ENCODE measurements at regions not wholly inside any gene's neighbourhood (a gene's known extent, or its start where the extent isn't known, plus 50 kb on each side); places are given as distances from the start of the nearest gene placed in this dataset.

- intact Hi-C loops (cut with DNase I, micrococcal nuclease) = no loop called here
- DNase-seq (no peak), ATAC-seq (no peak)
These were observed 264.3 kb downstream of the CDH26 start for GRCh38 chr20:60222497-60222896.

- DNase-seq = no peak
- intact Hi-C loops (cut with DNase I, micrococcal nuclease) = no loop called here
- no peak for ATAC-seq
These were observed 265.0 kb downstream of the CDH26 start for GRCh38 chr20:60223174-60223573.

- no peak for DNase-seq
- ATAC-seq = no peak
- intact Hi-C loops (cut with DNase I, micrococcal nuclease) = no loop called here
These were observed 266.7 kb downstream of the CDH26 start for GRCh38 chr20:60224914-60225313.

DNA sequence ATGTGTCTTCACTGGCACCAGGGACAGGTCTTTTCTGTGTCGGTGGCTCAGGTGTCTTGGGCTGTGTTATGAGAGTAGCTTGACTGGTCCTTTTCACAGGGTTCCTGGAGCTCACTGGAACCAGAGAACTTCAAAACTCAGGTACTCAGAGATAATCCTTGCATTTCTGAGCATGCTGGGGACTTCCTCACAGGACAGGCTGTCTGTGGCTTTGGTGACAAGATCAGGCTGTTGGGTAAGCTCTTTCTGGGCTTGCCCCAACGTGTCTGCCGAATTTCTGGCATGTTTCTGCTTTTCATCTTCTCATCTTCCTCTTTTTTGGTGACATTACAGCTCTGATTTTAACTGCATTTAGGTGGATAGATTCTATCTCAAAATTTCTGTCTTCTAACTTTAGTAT lies 270.0 kb downstream of the CDH26 start:
- intact Hi-C loops (cut with DNase I, micrococcal nuclease) = no loop called here
- no peak for DNase-seq
- no peak for ATAC-seq

DNA sequence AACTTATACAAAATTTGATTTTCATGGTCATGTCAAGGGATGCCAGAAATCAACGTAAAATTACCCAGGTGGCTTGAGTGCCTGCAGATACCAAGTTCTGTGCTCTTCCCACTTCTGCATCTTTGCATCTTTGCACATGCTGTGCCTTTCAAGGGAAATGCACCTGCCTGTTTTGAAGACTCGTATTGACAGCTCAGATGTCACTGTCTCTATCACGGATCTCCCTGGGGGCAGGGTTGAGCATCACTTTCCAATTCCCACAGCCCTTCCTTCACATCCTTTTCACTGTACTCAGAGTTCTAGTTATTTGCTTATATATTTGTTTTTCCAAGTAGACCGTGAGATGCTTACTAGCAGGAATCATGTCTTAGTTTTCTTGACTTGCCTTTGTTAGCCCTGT lies 274.2 kb downstream of the CDH26 start:
- intact Hi-C loops (cut with DNase I, micrococcal nuclease) = no loop called here
- ATAC-seq = no peak
- no peak for DNase-seq

- DNase-seq = no peak
- intact Hi-C loops (cut with DNase I, micrococcal nuclease) = no loop called here
These were observed 274.9 kb downstream of the CDH26 start for GRCh38 chr20:60233018-60233630.

DNA sequence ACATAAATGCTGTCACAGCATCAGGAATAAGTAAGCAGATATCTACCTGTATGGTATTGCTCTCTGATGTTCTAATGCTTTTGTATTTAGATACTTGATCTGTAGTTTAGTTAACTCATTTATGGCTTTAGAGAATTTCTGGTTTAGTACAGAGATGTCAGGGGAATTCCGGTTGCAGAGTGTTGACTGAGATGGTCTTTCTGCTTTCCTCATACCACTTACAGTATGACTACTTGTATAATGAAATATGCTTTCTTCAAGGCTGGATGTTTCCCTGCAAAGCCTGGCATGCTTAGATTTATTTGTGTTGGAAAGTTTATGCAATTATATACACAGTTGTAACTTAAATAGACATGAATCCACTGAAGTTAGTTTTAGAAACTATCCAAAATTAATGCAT lies 278.4 kb downstream of the CDH26 start:
- ATAC-seq (no peak), DNase-seq (no peak)
- intact Hi-C loops (cut with DNase I, micrococcal nuclease) = no loop called here

More at GRCh38 chr20:60233018-60233630, 274.9 kb downstream of the CDH26 start:
- no peak for ATAC-seq

DNA sequence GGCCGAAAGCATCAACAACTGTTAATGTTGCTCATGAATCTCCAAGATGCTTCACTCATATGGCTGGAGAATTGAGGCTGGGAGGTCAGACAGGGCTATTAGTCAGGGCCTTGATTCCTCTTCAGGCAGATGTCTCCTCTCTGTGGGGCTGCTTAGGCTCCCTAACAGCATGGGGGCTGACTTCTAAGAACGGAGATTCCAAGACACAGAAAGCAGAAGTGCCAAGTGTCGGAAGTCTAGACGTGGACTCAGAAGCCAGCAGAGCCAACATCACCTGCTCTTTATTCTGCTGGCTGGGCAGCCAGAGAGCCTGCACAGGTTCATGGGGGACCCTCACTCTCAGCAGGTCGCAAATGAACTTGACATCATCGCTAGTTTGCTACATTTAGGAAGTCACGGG lies 279.8 kb downstream of the CDH26 start:
- intact Hi-C loops (cut with DNase I, micrococcal nuclease) = no loop called here
- DNase-seq = no peak
- ATAC-seq = no peak

DNA sequence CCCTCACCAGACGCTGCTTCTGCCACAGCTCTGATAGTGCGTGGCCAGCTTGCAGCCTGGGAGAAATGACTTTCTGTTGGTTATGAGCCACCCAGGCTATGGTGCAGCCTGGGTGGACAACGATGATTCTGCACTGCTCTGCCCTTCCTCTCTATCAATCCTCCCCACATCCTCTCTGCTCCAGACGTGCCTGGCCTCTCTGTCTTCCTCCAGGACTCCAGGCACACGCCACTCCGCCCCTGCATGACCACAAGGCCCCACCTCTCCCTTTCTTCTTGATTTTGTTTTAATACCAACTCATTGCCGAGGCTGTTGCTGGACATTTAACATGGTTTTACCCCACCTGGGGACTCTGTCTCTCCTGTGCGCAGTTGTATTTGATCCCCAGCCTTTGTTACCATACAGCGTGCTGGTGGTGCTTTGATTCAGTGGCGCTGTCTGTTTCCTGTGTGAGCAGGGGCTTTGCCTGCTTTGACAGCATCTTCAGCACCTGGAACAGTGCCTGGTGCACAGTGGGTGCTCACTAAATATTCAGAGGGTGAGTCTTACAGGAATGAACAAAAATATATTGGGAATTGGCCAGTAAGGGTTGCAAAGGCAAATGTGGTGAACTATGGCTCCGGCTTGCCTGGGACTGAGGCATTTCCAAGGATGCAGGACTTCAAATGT lies 280.9 kb downstream of the CDH26 start:
- ATAC-seq (no peak), DNase-seq (no peak)
- intact Hi-C loops (cut with DNase I, micrococcal nuclease) = no loop called here

DNA sequence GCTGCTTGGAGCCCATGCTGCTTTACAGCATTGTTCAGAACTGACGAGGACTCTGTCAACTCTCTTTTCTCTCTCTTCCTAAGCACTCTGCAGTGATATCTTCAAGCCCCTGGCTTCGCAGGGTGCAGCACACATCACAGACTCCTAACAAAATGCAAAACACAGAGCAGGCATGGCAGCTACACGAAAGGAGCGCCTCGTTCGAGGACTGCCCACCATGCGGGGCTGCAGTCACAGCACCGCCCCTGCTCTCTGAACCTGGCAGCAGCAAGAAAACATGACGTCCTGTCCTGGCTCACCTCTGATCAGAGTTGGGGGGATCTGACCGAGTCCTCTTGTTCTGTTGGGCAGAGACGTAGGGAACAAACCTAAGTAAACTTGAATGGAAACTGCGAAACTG lies 281.7 kb downstream of the CDH26 start:
- intact Hi-C loops (cut with DNase I, micrococcal nuclease) = no loop called here
- DNase-seq = no peak
- no peak for ATAC-seq

DNA sequence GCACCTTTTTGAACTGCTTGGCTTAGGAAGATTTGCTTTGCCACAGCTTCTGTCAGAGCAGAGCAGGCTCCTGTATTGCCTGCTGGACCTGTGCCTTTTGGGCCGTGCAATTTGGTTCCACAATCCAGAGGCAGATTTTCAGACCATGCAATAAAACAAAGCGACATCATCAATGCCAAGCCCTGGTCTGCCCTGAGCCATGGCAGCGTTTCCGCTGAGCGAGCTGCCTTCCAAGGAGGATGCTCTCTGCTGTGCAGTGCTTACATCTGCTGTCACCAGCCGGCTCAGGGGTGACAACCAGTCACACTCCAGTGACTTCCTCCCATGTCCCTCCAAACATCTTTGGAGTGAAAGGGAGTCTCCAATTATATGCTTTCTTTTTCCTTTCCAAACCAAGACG lies 282.2 kb downstream of the CDH26 start:
- DNase-seq (no peak), ATAC-seq (no peak)
- intact Hi-C loops (cut with DNase I, micrococcal nuclease) = no loop called here

- no peak for DNase-seq
- no peak for ATAC-seq
- intact Hi-C loops (cut with DNase I, micrococcal nuclease) = no loop called here
These were observed 282.8 kb downstream of the CDH26 start for GRCh38 chr20:60240986-60241385.

DNA sequence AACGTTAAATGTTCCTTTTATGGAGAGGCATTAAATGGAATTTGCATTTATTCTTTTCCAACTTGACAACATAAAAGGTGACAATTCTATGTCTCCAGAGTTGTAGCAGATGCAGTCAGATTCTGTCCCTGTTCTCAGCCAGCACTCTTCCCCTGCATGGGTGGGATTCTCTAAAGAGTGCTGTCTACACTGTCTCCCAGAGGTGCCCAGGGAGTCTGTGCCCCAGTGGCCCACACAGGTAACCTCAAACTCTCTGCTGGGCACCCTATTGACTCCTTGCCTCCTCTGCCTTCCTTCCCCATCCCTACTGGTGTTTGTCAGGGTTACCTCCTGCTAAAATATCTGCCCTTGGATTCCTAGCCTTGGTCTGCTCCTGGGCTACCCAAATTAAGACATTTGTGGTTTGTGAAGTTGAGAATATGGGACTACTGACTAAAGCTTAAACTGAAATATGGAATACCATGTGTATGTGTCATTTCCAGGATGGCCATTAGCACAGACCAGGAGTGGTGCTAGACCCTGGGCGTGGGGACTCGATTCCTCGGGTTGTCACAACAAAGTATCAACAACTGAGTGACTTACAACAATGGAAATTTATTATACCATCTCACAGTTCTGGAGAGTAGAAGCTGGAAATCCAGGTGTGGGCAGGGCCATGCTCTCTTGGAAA lies 284.7 kb downstream of the CDH26 start:
- no peak for ATAC-seq
- no peak for DNase-seq
- intact Hi-C loops (cut with DNase I, micrococcal nuclease) = no loop called here

DNA sequence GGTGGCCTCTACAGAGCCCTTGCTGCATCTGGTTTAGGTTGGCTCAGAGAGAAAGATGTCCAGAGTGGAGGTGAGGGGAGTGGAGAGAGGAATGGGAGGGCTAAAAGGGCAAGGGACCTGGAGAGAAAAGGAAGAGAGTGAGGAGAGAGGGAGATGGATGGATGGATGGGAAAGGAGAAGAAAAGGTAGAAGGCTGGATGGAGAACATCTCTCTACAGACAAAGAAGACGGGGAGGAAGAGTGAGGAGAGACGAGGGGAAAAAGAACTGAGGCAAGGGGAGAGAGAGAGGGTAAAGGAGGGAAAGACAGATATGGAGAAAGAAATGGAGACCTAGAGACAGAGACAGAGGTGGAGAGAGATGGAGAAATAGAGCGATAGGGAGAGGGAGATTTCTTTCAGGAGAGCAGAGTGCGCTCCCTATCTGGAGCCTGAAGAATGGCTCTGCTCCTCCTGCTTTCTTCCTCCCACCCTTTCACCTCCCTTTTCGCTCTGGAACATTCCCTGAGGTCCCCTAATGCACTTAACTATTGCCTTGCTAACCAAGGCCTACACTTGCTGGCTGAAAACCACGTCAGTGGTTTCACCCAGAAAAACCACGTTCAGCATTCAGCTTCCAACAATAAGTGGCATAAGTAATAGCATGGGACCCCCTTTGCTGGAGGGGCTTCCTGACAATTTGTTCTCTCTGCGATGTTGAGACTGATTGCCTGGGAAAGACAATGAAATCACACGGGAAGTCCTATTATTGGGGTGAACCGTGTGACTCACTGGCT lies 286.3 kb downstream of the CDH26 start:
- ATAC-seq = no peak

DNA sequence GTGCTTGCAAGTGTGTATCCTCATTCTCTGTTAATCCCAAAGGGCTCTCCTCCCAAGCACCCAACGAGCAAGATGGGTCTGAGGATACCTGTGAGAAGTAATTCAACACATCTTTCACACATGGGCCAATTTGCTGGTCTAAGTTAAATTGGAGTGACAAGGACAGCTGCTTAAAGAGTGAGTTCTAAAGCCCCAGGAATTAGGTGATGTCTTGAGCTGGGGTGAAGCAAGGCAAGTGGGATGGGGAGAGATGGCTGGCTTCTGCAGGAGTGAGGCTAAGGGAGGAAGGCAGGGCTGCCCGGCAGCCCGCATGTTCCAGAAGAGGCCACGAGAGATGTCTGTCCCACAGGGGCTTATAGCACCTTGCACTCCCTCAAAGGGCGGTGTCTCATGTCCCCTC lies 288.5 kb downstream of the CDH26 start:
- no peak for DNase-seq
- ATAC-seq = no peak
- intact Hi-C loops (cut with DNase I, micrococcal nuclease) = no loop called here

More for the DNA sequence above, 286.3 kb downstream of the CDH26 start:
- DNase-seq = no peak
- intact Hi-C loops (cut with DNase I, micrococcal nuclease) = no loop called here

GRCh38 chr20:60249436-60249835 lies 291.2 kb downstream of the CDH26 start:
- ATAC-seq (no peak), DNase-seq (no peak)
- intact Hi-C loops (cut with DNase I, micrococcal nuclease) = no loop called here

GRCh38 chr20:60250251-60250650 lies 292.0 kb downstream of the CDH26 start:
- intact Hi-C loops (cut with DNase I, micrococcal nuclease) = no loop called here
- DNase-seq (no peak), ATAC-seq (no peak)

DNA sequence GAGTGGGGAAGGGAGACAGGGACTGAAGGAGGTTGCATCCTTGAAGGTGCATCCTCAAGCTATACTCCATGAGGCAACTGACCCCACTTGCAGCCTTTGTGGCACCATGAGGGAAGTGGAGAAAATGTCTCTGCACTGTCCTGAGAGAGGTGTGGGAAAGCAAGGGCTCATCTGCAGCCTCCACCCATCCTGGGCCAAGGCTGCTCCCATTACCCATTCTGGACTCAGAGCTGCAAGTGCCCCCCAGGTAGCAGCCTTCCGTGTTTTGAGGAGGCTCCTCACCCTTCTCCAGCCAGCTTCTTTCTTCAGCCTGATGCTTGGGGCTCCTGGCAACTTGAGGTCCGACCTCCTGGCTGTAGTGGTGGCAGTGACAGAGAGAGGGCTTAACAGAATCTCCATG lies 294.6 kb downstream of the CDH26 start:
- intact Hi-C loops (cut with DNase I, micrococcal nuclease) = no loop called here
- DNase-seq = no peak
- ATAC-seq = no peak

- ATAC-seq = no peak
- intact Hi-C loops (cut with DNase I, micrococcal nuclease) = no loop called here
- no peak for DNase-seq
These were observed 295.2 kb downstream of the CDH26 start for GRCh38 chr20:60253471-60253870.

DNA sequence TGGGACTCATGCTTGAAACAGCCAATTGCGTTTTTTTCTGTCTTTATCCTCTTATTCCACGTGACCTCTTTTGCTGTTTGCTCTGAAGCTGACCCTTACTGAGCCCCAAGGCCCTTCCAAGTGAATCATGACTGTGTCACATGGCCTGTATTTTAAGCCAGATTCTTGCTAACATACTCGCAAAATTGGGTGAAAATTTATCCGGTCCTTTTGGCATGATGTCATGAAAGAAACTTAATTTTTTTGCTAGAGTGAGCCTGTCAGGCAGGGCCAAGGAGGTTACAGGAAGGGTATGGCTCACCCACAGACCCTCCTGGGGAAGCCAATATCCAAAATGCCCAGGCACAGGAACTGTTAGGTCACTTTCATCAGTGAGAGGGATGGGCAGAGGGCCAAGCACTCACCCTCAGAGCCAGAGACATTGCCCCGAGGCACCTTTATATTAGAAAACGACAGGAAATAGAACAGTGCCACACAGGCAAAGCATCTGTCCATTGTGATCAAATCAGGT lies 296.7 kb downstream of the CDH26 start:
- ATAC-seq (no peak), DNase-seq (no peak)
- intact Hi-C loops (cut with DNase I, micrococcal nuclease) = no loop called here
